SK-N-SH (cell line): ENCODE measurements at regions not wholly inside any gene's neighbourhood (a gene's known extent, or its start where the extent isn't known, plus 50 kb on each side); places are given as distances from the start of the nearest gene placed in this dataset.

Experiments
- CTCF ChIA-PET: fragments of 300-600, 350-600 bp; formaldehyde crosslinking; extraction: SDS; loops from one replicate; lab custom pipeline; 2021; lab: Yijun Ruan, JAX
- POLR2A ChIA-PET: fragments of 350-600 bp; sonication (Branson Sonifier 250); formaldehyde crosslinking; extraction: SDS; loops from one replicate; lab custom pipeline; 2020; ENCODE audit warnings: antibody characterized with exemption, inconsistent platforms; lab: Yijun Ruan, JAX
- DNase-seq: peaks from one replicate; pipeline ENCODE4 v3.0.0; 2012
- H2AFZ ChIP-seq: fragments of 200-600 bp; sonication (generic); 2 replicates; pipeline ENCODE4 v1.8.1; 2016; ENCODE audit warnings: antibody characterized with exemption, mild to moderate bottlenecking, low read depth
- H3F3A ChIP-seq: fragments of 200-600 bp; sonication (generic); replicated peaks from 2 replicates; pipeline ENCODE3; 2016; ENCODE audit warnings: antibody characterized with exemption, mild to moderate bottlenecking; ENCODE audit not compliant: insufficient read depth
- H3K27ac ChIP-seq, 2 experiments: fragments of 200-500 bp in 1 of 2; fragments of 200-600 bp in 1 of 2; sonication (Bioruptor generic) in 1 of 2; sonication (generic), shearing (Covaris generic) in 1 of 2; 2 replicates each; pipeline versions ENCODE4 v1.5.1 to v1.6.1; 2014 to 2016; ENCODE audit warnings: low read depth in 2 of 2, inconsistent platforms in 1 of 2, low read length in 1 of 2, mild to moderate bottlenecking in 1 of 2, mixed read lengths in 1 of 2
- H3K27me3 ChIP-seq: fragments of 200-600 bp; sonication (generic), shearing (Covaris generic); 2 replicates; pipeline ENCODE4 v1.6.1; 2016; ENCODE audit warnings: mixed run types; ENCODE audit not compliant: insufficient read depth
- H3K36me3 ChIP-seq, 2 experiments: fragments of 200-500 bp in 1 of 2; fragments of 200-600 bp in 1 of 2; sonication (Bioruptor generic) in 1 of 2; sonication (generic) in 1 of 2; replicated peaks in 1 of 2; 2 replicates each; pipeline versions ENCODE3 to v1.5.1; 2014 to 2016; ENCODE audit warnings: low read length in 1 of 2, mild to moderate bottlenecking in 1 of 2; ENCODE audit not compliant: insufficient read depth in 2 of 2, control insufficient read depth in 1 of 2
- H3K4me1 ChIP-seq, 2 experiments: fragments of 200-500 bp in 1 of 2; fragments of 200-600 bp in 1 of 2; sonication (Bioruptor generic) in 1 of 2; sonication (generic), shearing (Covaris generic) in 1 of 2; 2 replicates each; pipeline versions ENCODE4 v1.5.1 to v1.6.1; 2014 to 2016; ENCODE audit warnings: low read depth in 1 of 2, low read length in 1 of 2, mixed run types in 1 of 2; ENCODE audit not compliant: insufficient read depth in 2 of 2, control insufficient read depth in 1 of 2
- H3K4me2 ChIP-seq: fragments of 200-600 bp; sonication (generic), shearing (Covaris generic); 2 replicates; pipeline ENCODE4 v1.6.1; 2017; ENCODE audit warnings: mixed run types
- H3K4me3 ChIP-seq, 2 experiments: fragments of 200-500 bp in 1 of 2; fragments of 200-600 bp in 1 of 2; sonication (Bioruptor generic) in 1 of 2; sonication (generic), shearing (Covaris generic) in 1 of 2; 2 replicates each; pipeline versions ENCODE4 v1.5.1 to v1.8.1; 2014 to 2016; ENCODE audit warnings: low read depth in 2 of 2, inconsistent platforms in 1 of 2, low read length in 1 of 2, mild to moderate bottlenecking in 1 of 2, mixed read lengths in 1 of 2, moderate library complexity in 1 of 2
- H3K79me2 ChIP-seq: fragments of 200-600 bp; sonication (generic); 2 replicates; pipeline ENCODE4 v1.8.1; 2017; ENCODE audit warnings: mild to moderate bottlenecking; ENCODE audit not compliant: insufficient read depth
- H3K9ac ChIP-seq: fragments of 200-600 bp; sonication (generic); 2 replicates; pipeline ENCODE4 v1.6.1; 2017; ENCODE audit warnings: mixed run types
- H3K9me2 ChIP-seq: fragments of 200-600 bp; sonication (generic); 2 replicates; pipeline ENCODE4 v1.6.1; 2017; ENCODE audit warnings: mixed run types
- H3K9me3 ChIP-seq: fragments of 200-600 bp; sonication (generic); 2 replicates; pipeline ENCODE4 v1.6.1; 2017; ENCODE audit warnings: mixed run types, mild to moderate bottlenecking, moderate library complexity
- H4K20me1 ChIP-seq: fragments of 200-600 bp; sonication (generic); 2 replicates; pipeline ENCODE4 v1.6.1; 2017; ENCODE audit warnings: mild to moderate bottlenecking, mixed run types; ENCODE audit not compliant: insufficient read depth
- CHD2 ChIP-seq: fragments of 150-350 bp; IDR thresholded peaks from 2 replicates; pipeline ENCODE4 v1.6.1; 2018; ENCODE audit warnings: low read length; ENCODE audit not compliant: partially characterized antibody
- EP300 ChIP-seq, 2 experiments: IDR thresholded peaks; 2 replicates each; pipeline versions ENCODE4 v1.4.0 to v1.6.1; 2012; ENCODE audit warnings: borderline replicate concordance in 1 of 2, low read depth in 1 of 2, low read length in 1 of 2
- EZH2phosphoT487 ChIP-seq: fragments of 200-600 bp; sonication (generic); IDR thresholded peaks from 2 replicates; pipeline ENCODE4 v1.6.1; 2017; ENCODE audit warnings: low read depth, mixed run types, mild to moderate bottlenecking, antibody characterized with exemption, moderate library complexity, borderline replicate concordance
- FOXM1 ChIP-seq: IDR thresholded peaks from 2 replicates; pipeline ENCODE4 v1.4.0; 2012; ENCODE audit warnings: low read depth, mild to moderate bottlenecking
- GABPA ChIP-seq: IDR thresholded peaks from 2 replicates; pipeline ENCODE4 v1.4.0; 2012; ENCODE audit warnings: low read depth, mild to moderate bottlenecking
- GATA2 ChIP-seq: sonication (generic); formaldehyde crosslinking; IDR thresholded peaks from 2 replicates; pipeline ENCODE4 v1.5.0; 2020; ENCODE audit warnings: mild to moderate bottlenecking, missing genetic modification reagents
- IRF3 ChIP-seq: fragments of 150-350 bp; IDR thresholded peaks from 2 replicates; pipeline ENCODE4 v1.6.1; 2016; ENCODE audit warnings: mild to moderate bottlenecking, low read depth, low read length
- MEF2A ChIP-seq: IDR thresholded peaks from 2 replicates; pipeline ENCODE4 v1.4.0; 2012; ENCODE audit warnings: low read depth, borderline replicate concordance
- NRF1 ChIP-seq: IDR thresholded peaks from 2 replicates; pipeline ENCODE4 v1.6.1; 2012; ENCODE audit warnings: low read depth, mild to moderate bottlenecking, low read length
- PBX3 ChIP-seq: IDR thresholded peaks from 2 replicates; pipeline ENCODE4; 2012
- POLR2AphosphoS5 ChIP-seq: IDR thresholded peaks from 2 replicates; pipeline ENCODE4 v1.6.1; 2012; ENCODE audit warnings: low read depth, low read length
- RFX5 ChIP-seq: IDR thresholded peaks from 2 replicates; pipeline ENCODE4 v1.6.1; 2012; ENCODE audit warnings: mild to moderate bottlenecking, improper control_type of control experiment, low read length
- RXRA ChIP-seq: IDR thresholded peaks from 2 replicates; pipeline ENCODE4 v1.4.0; 2012; ENCODE audit warnings: low read depth, mild to moderate bottlenecking, borderline replicate concordance
- SIN3A ChIP-seq: IDR thresholded peaks from 2 replicates; pipeline ENCODE4 v1.6.1; 2012; ENCODE audit warnings: low read depth, mild to moderate bottlenecking, low read length, moderate library complexity, borderline replicate concordance
- SMC3 ChIP-seq: IDR thresholded peaks from 2 replicates; pipeline ENCODE4 v1.6.1; 2012; ENCODE audit warnings: low read depth, low read length, improper control_type of control experiment
- TAF1 ChIP-seq: IDR thresholded peaks from 2 replicates; pipeline ENCODE4 v1.6.1; 2012; ENCODE audit warnings: low read depth, mild to moderate bottlenecking, low read length, moderate library complexity, borderline replicate concordance
- TCF12 ChIP-seq: IDR thresholded peaks from 2 replicates; pipeline ENCODE4 v1.4.0; 2012
- TEAD4 ChIP-seq: IDR thresholded peaks from 2 replicates; pipeline ENCODE4 v1.4.0; 2012; ENCODE audit warnings: mild to moderate bottlenecking, borderline replicate concordance; ENCODE audit not compliant: insufficient read depth
- USF1 ChIP-seq: IDR thresholded peaks from 2 replicates; pipeline ENCODE4 v1.4.0; 2012; ENCODE audit warnings: low read depth, borderline replicate concordance
- USF2 ChIP-seq: fragments of 150-350 bp; IDR thresholded peaks from 2 replicates; pipeline ENCODE4 v1.6.1; 2017; ENCODE audit warnings: antibody characterized with exemption, low read length, low read depth, borderline replicate concordance
- YY1 ChIP-seq: IDR thresholded peaks from 2 replicates; pipeline ENCODE4 v1.4.0; 2012; ENCODE audit warnings: low read depth, mild to moderate bottlenecking
- ZBTB33 ChIP-seq: IDR thresholded peaks from 2 replicates; pipeline ENCODE4 v1.4.0; 2012; ENCODE audit warnings: low read depth, borderline replicate concordance
- WGBS: methylation state at CpG from one replicate; pipeline ENCODE4 v1.1.6; 2017; ENCODE audit warnings: low lambda C conversion rate; 5-methylcytosine and 5-hydroxymethylcytosine counted together

GRCh38 chr7:108711611-108712010 is 141.9 kb downstream of the DNAJB9 start:
- H3K4me2 ChIP-seq: no peak overlapping the region
- POLR2A ChIA-PET: no interaction called here

GRCh38 chr7:108716783-108717182 is 147.1 kb downstream of the DNAJB9 start:
- Histone ChIP-seq H2AFZ (no peak overlapping the region), H3K36me3 (no peaks in the 10 kb centered on the region), H3K27me3 (no peaks in the 10 kb centered on the region), H3K4me2 (0 out of 2 replicates have a peak overlapping the region, but pooled peaks have one; percentile 4), H3K9me2 (no peaks in the 10 kb centered on the region), H3K79me2 (no peaks in the 10 kb centered on the region), H3K4me1 (no peaks in the 10 kb centered on the region), H3F3A (no peaks in the 10 kb centered on the region), H4K20me1 (no peaks in the 10 kb centered on the region), H3K9ac (no peak overlapping the region), H3K27ac (peak overlapping the region in 1 of 2 experiments; percentile 48; a peak in 2 of 4 replicates), H3K4me3 (no peak overlapping the region), H3K9me3 (no peaks in the 10 kb centered on the region; the same call in 1 of the 2 replicates)
- ChIA-PET CTCF (no interaction called here), POLR2A (no interaction called here)
- WGBS: 21% methylated on average over 1 of the region's 1 CpG
- no peak for DNase-seq
- TF ChIP-seq ZBTB33: no peak
- no peak for TF ChIP-seq POLR2AphosphoS5
- TF ChIP-seq USF1: no peak
- TF ChIP-seq TAF1: no peak
- no peak for TF ChIP-seq GATA2
- no peak for TF ChIP-seq IRF3

More at GRCh38 chr7:108711611-108712010, 141.9 kb downstream of the DNAJB9 start:
- DNase-seq: no peak
- TF ChIP-seq RFX5: no peak
- no peak for TF ChIP-seq NRF1
- no peak for TF ChIP-seq SIN3A
- TF ChIP-seq TEAD4: no peak
- no peak for TF ChIP-seq IRF3
- no peak for TF ChIP-seq USF2
- no peak for TF ChIP-seq EZH2phosphoT487
- no peak for TF ChIP-seq PBX3
- TF ChIP-seq GABPA: no peak
- TF ChIP-seq FOXM1: no peak
- TF ChIP-seq CHD2: no peak
- no peak for TF ChIP-seq YY1
- no peak for TF ChIP-seq EP300 (IDR thresholded peaks at IDR 0.05; ENCODE audit: borderline replicate concordance in 1 of 2, low read depth in 1 of 2, low read length in 1 of 2)
- no peak for TF ChIP-seq RXRA
- no peak for TF ChIP-seq SMC3
- TF ChIP-seq TAF1: no peak
- TF ChIP-seq GATA2: no peak
- TF ChIP-seq TCF12: no peak
- TF ChIP-seq MEF2A: no peak
- Histone ChIP-seq H3K79me2 (no peaks in the 10 kb centered on the region), H3F3A (no peaks in the 10 kb centered on the region), H3K9ac (no peak overlapping the region), H4K20me1 (no peaks in the 10 kb centered on the region), H3K27me3 (no peaks in the 10 kb centered on the region), H2AFZ (no peak overlapping the region), H3K36me3 (no peaks in the 10 kb centered on the region), H3K9me2 (no peaks in the 10 kb centered on the region), H3K4me1 (no peaks in the 10 kb centered on the region), H3K9me3 (no peaks in the 10 kb centered on the region), H3K27ac (no peak overlapping the region), H3K4me3 (no peak overlapping the region)
- CTCF ChIA-PET: interaction anchor here (0.8 kb wide), 1 partner anchor 117 kb away, joined by 3 read pairs; no protein-coding TSS in a partner anchor
